GM12878 (cell line): ENCODE measurements at regions not wholly inside any gene's neighbourhood (a gene's known extent, or its start where the extent isn't known, plus 50 kb on each side); places are given as distances from the start of the nearest gene placed in this dataset.

ENCODE experiments used
- ATAC-seq: fragments of 200-7000 bp; cut with Tn5 transposase; 3 replicates; pipeline ENCODE4 v1.9.1; 2020; ENCODE audit warnings: mild to moderate bottlenecking, moderate library complexity
- BruUV-seq: library from RNA; stranded (reverse); fragments of 400-500 nt; replicated peaks from 2 replicates; lab custom pipeline; 2021; lab: Mats Ljungman, UMichigan
- CTCF ChIA-PET: fragments of 300-600 bp; sonication (Branson Sonifier 250); formaldehyde crosslinking; extraction: SDS; loops from one replicate; lab custom pipeline; 2021; ENCODE audit warnings: inconsistent platforms; lab: Yijun Ruan, JAX
- POLR2A ChIA-PET: fragments of 350-600 bp; formaldehyde crosslinking; extraction: SDS; loops from one replicate; lab custom pipeline; 2021; ENCODE audit warnings: inconsistent platforms; lab: Charles Lee
- RAD21 ChIA-PET: fragments of 300-600 bp; sonication (Branson Sonifier 250); formaldehyde crosslinking; loops from one replicate; lab custom pipeline; 2023; ENCODE audit warnings: antibody characterized with exemption; ENCODE audit not compliant: unreplicated experiment; lab: Charles Lee
- SMC1A ChIA-PET: fragments of 300-600 bp; sonication (Branson Sonifier 250); formaldehyde crosslinking; loops from one replicate; lab custom pipeline; 2023; ENCODE audit not compliant: unreplicated experiment, uncharacterized antibody; lab: Charles Lee
- DNase-seq: peaks from one replicate; pipeline ENCODE4 v3.0.0-alpha.2; 2011; ENCODE audit warnings: low read depth, low spot score
- FAIRE-seq: peaks from 3 replicates; lab custom pipeline; 2011; peaks lifted over from hg19 to GRCh38; lab: Jason Lieb, UNC
- H2AFZ ChIP-seq: 2 replicates; pipeline ENCODE4 v1.6.0; 2011; ENCODE audit warnings: low read depth, low read length, control low read depth; ENCODE audit not compliant: control insufficient read depth
- H3K27ac ChIP-seq: 2 replicates; pipeline ENCODE4 v1.5.1; 2011; ENCODE audit warnings: control low read depth; ENCODE audit not compliant: control insufficient read depth, insufficient read depth
- H3K27me3 ChIP-seq, 2 experiments: replicated peaks in 1 of 2; 2 replicates each; pipeline versions ENCODE4 v1.6.0 to v1.6.1; 2011; ENCODE audit warnings: low read length in 1 of 2; ENCODE audit not compliant: control insufficient read depth in 2 of 2, insufficient read depth in 2 of 2
- H3K36me3 ChIP-seq, 2 experiments: 2 replicates each; pipeline ENCODE4 v1.5.1; 2011; ENCODE audit warnings: low read length in 1 of 2; ENCODE audit not compliant: control insufficient read depth in 2 of 2, insufficient read depth in 2 of 2
- H3K4me1 ChIP-seq: 2 replicates; pipeline ENCODE4 v1.6.1; 2011; ENCODE audit warnings: mild to moderate bottlenecking, low read length, moderate library complexity, mixed read lengths; ENCODE audit not compliant: control insufficient read depth, insufficient read depth
- H3K4me2 ChIP-seq: 2 replicates; pipeline ENCODE4 v1.6.0; 2011; ENCODE audit warnings: control low read depth; ENCODE audit not compliant: control insufficient read depth, insufficient read depth
- H3K4me3 ChIP-seq: fragments of 200-600 bp; sonication (generic); 2 replicates; pipeline ENCODE4 v1.5.1; 2016
- H3K79me2 ChIP-seq: 2 replicates; pipeline ENCODE4 v1.6.0; 2011; ENCODE audit warnings: low read length; ENCODE audit not compliant: control insufficient read depth, insufficient read depth
- H3K9ac ChIP-seq: 2 replicates; pipeline ENCODE4 v1.8.0; 2011; ENCODE audit warnings: low read length, control low read depth, mixed read lengths; ENCODE audit not compliant: control insufficient read depth, insufficient read depth
- H3K9me3 ChIP-seq: replicated peaks from 3 replicates; pipeline ENCODE4 v1.5.1; 2011; ENCODE audit warnings: mild to moderate bottlenecking, low read length; ENCODE audit not compliant: control insufficient read depth, insufficient read depth
- H4K20me1 ChIP-seq: 2 replicates; pipeline ENCODE4 v1.6.0; 2011; ENCODE audit not compliant: control insufficient read depth, insufficient read depth
- ASH2L ChIP-seq: fragments of 300-600, 200-600 bp; sonication (generic); IDR thresholded peaks from 2 replicates; pipeline ENCODE4 v1.6.1; 2017; ENCODE audit warnings: low read depth, mild to moderate bottlenecking, borderline replicate concordance
- CHD1 ChIP-seq: IDR thresholded peaks from 2 replicates; pipeline ENCODE4 v1.6.1; 2012; ENCODE audit warnings: low read depth, low read length, improper control_type of control experiment
- CREM ChIP-seq: IDR thresholded peaks from 2 replicates; pipeline ENCODE4 v1.6.1; 2014; ENCODE audit warnings: antibody characterized with exemption, low read depth
- EP300 ChIP-seq, 2 experiments: fragments of 150-350 bp in 1 of 2; IDR thresholded peaks; 2 replicates each; pipeline ENCODE4 v1.6.1; 2011 to 2012; ENCODE audit warnings: low read depth in 2 of 2, low read length in 2 of 2, borderline replicate concordance in 1 of 2, improper control_type of control experiment in 1 of 2, inconsistent platforms in 1 of 2; ENCODE audit not compliant: control insufficient read depth in 1 of 2
- NR2F1 ChIP-seq: fragments of 450-650 bp; conservative IDR thresholded peaks from 2 replicates; pipeline ENCODE4 v1.6.1; 2017; ENCODE audit warnings: mild to moderate bottlenecking
- RAD21 ChIP-seq: IDR thresholded peaks from 2 replicates; pipeline ENCODE4 v1.6.1; 2011; ENCODE audit warnings: mild to moderate bottlenecking, low read depth, low read length, moderate library complexity; ENCODE audit not compliant: insufficient read depth
- REST ChIP-seq: IDR thresholded peaks from 2 replicates; pipeline ENCODE4 v1.6.1; 2012; ENCODE audit warnings: mild to moderate bottlenecking, low read depth, low read length
- SMC3 ChIP-seq: IDR thresholded peaks from 2 replicates; pipeline ENCODE4 v1.6.1; 2011; ENCODE audit warnings: low read length, improper control_type of control experiment, borderline replicate concordance
- SUPT20H ChIP-seq: IDR thresholded peaks from 2 replicates; pipeline ENCODE4 v1.6.1; 2011; ENCODE audit warnings: low read depth, mild to moderate bottlenecking, low read length, moderate library complexity, borderline replicate concordance; ENCODE audit not compliant: control insufficient read depth
- WRNIP1 ChIP-seq: IDR thresholded peaks from 2 replicates; pipeline ENCODE4 v1.6.1; 2011; ENCODE audit warnings: low read depth, low read length, improper control_type of control experiment, borderline replicate concordance
- WGBS: methylation state at CpG from one replicate; pipeline ENCODE4 v1.1.6; 2016; ENCODE audit warnings: low lambda C conversion rate; ENCODE audit not compliant: insufficient replicate concordance, insufficient coverage; ENCODE audit errors: missing lambda C conversion rate; 5-methylcytosine and 5-hydroxymethylcytosine counted together
- in situ Hi-C: fragments of 300-500 bp; cut with MboI; formaldehyde crosslinking; loops from 9 replicates; pipeline ENCODE4 v1.14.3; 2018; ENCODE audit warnings: mixed read lengths
- intact Hi-C: fragments of 100-400 bp; cut with micrococcal nuclease; formaldehyde crosslinking; loops from one replicate; pipeline ENCODE4 v1.14.2; 2022; ENCODE audit not compliant: unreplicated experiment
- TF ChIP-seq, protein P1 (sequence below): fragments of 150-350 bp; IDR thresholded peaks from 2 replicates; pipeline ENCODE4 v1.6.1; 2014; ENCODE audit warnings: mild to moderate bottlenecking, low read depth, low read length
- TF ChIP-seq, protein P2 (sequence below), 3 experiments: IDR thresholded peaks in 2 of 3; conservative IDR thresholded peaks in 1 of 3; 2 replicates each; pipeline ENCODE4 v1.5.1; 2011; ENCODE audit warnings: low read depth in 3 of 3, low read length in 3 of 3, mild to moderate bottlenecking in 3 of 3, control low read depth in 2 of 3, moderate library complexity in 2 of 3, inconsistent platforms in 1 of 3, mixed read lengths in 1 of 3; ENCODE audit not compliant: control insufficient read depth in 2 of 3, insufficient read depth in 1 of 3; ENCODE audit errors: extremely low read depth in 1 of 3

DNA sequence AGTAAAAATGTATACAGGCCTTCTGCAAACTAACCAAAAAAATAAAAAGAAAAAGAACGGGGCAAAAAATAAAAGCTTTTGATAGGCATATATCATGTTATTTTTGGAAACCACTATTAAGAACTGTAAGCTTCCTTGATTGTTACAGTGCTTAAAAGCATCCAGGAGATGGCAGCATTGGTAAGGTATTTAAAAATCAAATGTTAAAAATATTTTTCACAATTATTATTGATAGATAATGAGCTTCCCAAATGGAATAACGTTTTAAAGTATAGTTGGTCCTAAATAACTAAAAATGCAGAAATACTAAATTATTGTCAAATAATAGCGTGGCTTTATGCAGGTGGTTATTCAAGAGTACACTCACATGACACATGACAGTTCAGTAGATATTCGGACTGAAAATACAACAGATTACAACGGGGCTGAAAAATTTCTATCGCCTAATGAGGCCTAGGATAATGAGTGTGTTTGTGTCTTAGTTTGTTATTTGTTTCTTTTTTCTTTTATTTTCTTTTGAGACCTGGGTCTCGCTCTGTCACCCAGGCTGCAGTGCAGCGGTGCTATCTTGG is 127.2 kb upstream of the ATF7IP start:
- FAIRE-seq (peak; percentile 7), ATAC-seq (peak; percentile 20; the same call in 1 of the 3 replicates), DNase-seq (no peak)
- Histone ChIP-seq H3K27me3 (no peaks in the 10 kb centered on the region), H3K4me3 (no peak overlapping the region), H2AFZ (no peak overlapping the region), H3K9me3 (peaks cover 8% of the 10 kb centered on the region; the same call in 2 of the 3 replicates), H3K4me1 (peaks cover 18% of the 10 kb centered on the region), H3K9ac (no peak overlapping the region), H3K79me2 (no peaks in the 10 kb centered on the region), H3K36me3 (no peaks in the 10 kb centered on the region), H3K27ac (peak overlapping the region; percentile 99), H4K20me1 (no peaks in the 10 kb centered on the region), H3K4me2 (no peak overlapping the region; the same call in 1 of the 2 replicates)
- in situ Hi-C loops (loop anchor here (5.0 to 25.0 kb wide), 4 partner anchors 224 to 756 kb away; no protein-coding TSS in a partner anchor), intact Hi-C loops (loop anchor here (1.0 to 10.0 kb wide), 5 partner anchors 376 to 756 kb away; a partner anchor contains a TSS)
- SMC1A ChIA-PET = interaction anchor here (0.7 to 6.1 kb wide), 62 partner anchors 12 to 757 kb away, joined by 3 to 103 read pairs (median 4); partner anchors contain the start of gene ATF7IP
- RAD21 ChIA-PET = interaction anchor here (0.7 to 5.4 kb wide), 46 partner anchors 12 to 757 kb away, joined by 3 to 113 read pairs (median 4); partner anchors contain the start of gene ATF7IP
- CTCF ChIA-PET = interaction anchor here (0.6 to 5.4 kb wide), 69 partner anchors 9 to 757 kb away, joined by 3 to 103 read pairs (median 4); partner anchors contain the start of gene ATF7IP
- no TSS peak for BruUV-seq
- POLR2A ChIA-PET = interaction anchor here (0.7 to 1.6 kb wide), 3 partner anchors 13 to 478 kb away, joined by 3 to 4 read pairs (median 4); partner anchors contain the start of gene ATF7IP
- WGBS = 37% methylated on average over 8 of the region's 8 CpGs
- TF ChIP-seq EP300 (IDR thresholded peaks at IDR 0.05; ENCODE audit: borderline replicate concordance in 1 of 2, control insufficient read depth in 1 of 2, low read depth in 2 of 2, low read length in 2 of 2) (no peak), SMC3 (peak; percentile 73; the same call in 1 of the 2 replicates), SUPT20H (no peak), REST (no peak), CREM (no peak), NR2F1 (no peak), WRNIP1 (no peak), RAD21 (peak; percentile 67), ASH2L (no peak), CHD1 (no peak)
- TF ChIP-seq, protein P1, sequence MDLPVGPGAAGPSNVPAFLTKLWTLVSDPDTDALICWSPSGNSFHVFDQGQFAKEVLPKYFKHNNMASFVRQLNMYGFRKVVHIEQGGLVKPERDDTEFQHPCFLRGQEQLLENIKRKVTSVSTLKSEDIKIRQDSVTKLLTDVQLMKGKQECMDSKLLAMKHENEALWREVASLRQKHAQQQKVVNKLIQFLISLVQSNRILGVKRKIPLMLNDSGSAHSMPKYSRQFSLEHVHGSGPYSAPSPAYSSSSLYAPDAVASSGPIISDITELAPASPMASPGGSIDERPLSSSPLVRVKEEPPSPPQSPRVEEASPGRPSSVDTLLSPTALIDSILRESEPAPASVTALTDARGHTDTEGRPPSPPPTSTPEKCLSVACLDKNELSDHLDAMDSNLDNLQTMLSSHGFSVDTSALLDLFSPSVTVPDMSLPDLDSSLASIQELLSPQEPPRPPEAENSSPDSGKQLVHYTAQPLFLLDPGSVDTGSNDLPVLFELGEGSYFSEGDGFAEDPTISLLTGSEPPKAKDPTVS = no peak
- TF ChIP-seq, protein P2, sequence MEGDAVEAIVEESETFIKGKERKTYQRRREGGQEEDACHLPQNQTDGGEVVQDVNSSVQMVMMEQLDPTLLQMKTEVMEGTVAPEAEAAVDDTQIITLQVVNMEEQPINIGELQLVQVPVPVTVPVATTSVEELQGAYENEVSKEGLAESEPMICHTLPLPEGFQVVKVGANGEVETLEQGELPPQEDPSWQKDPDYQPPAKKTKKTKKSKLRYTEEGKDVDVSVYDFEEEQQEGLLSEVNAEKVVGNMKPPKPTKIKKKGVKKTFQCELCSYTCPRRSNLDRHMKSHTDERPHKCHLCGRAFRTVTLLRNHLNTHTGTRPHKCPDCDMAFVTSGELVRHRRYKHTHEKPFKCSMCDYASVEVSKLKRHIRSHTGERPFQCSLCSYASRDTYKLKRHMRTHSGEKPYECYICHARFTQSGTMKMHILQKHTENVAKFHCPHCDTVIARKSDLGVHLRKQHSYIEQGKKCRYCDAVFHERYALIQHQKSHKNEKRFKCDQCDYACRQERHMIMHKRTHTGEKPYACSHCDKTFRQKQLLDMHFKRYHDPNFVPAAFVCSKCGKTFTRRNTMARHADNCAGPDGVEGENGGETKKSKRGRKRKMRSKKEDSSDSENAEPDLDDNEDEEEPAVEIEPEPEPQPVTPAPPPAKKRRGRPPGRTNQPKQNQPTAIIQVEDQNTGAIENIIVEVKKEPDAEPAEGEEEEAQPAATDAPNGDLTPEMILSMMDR (IDR thresholded peaks at IDR 0.05 in 2 of 3, conservative IDR thresholded peaks at IDR 0.05 in 1 of 3; ENCODE audit: control insufficient read depth in 2 of 3, extremely low read depth in 1 of 3, insufficient read depth in 1 of 3, low read depth in 3 of 3, low read length in 3 of 3) = peak; percentile 36 to 65 (median 53); a peak in 5 of 6 replicates
